ENCODE measurements at regions not wholly inside any gene's neighbourhood (a gene's known extent, or its start where the extent isn't known, plus 50 kb on each side); places are given as distances from the start of the nearest gene placed in this dataset.

- Histone ChIP-seq H2AFZ (ENCODE audit: low read length, unreplicated experiment) (no peak overlapping the region), H3K36me3 (ENCODE audit: insufficient read depth, low read length) (no peaks in the 10 kb centered on the region), H3K27ac (ENCODE audit: low read depth, low read length) (no peak overlapping the region), H3K79me2 (ENCODE audit: control insufficient read depth, insufficient read depth, low read length, unreplicated experiment) (no peaks in the 10 kb centered on the region), H3K4me3 (ENCODE audit: low read depth, low read length) (no peak overlapping the region), H3K27me3 (ENCODE audit: insufficient read depth, low read length) (no peaks in the 10 kb centered on the region), H3K4me1 (ENCODE audit: control insufficient read depth, insufficient read depth, low read length, unreplicated experiment) (no peaks in the 10 kb centered on the region)
Observed at GRCh38 chr13:23060959-23061358, 119.8 kb upstream of the SGCG start.

DNA sequence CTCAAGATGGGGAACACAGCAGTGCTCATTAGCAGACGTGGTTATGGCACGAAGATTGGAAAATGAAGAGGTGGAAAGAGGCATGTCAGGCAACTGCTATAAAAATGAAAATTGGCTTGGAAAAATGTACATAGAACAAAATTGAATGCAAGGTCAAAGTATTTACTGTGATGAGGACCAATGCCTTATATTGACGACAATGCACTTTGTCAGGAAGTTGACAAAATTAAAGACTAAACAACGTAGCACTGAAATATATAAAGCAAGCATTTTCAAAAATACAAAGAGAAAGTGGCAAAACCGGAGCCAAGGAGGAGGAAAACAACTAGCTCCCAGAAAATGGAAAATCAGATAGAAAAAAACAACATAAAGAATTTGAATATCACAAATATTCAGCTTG is 113.7 kb upstream of the SGCG start:
- Histone ChIP-seq H3K4me3 (ENCODE audit: low read depth, low read length) (no peak overlapping the region), H3K27ac (ENCODE audit: low read depth, low read length) (no peak overlapping the region), H3K36me3 (ENCODE audit: insufficient read depth, low read length) (no peaks in the 10 kb centered on the region), H3K4me1 (ENCODE audit: control insufficient read depth, insufficient read depth, low read length, unreplicated experiment) (peaks cover 3% of the 10 kb centered on the region), H2AFZ (ENCODE audit: low read length, unreplicated experiment) (no peak overlapping the region), H3K79me2 (ENCODE audit: control insufficient read depth, insufficient read depth, low read length, unreplicated experiment) (no peaks in the 10 kb centered on the region), H3K27me3 (ENCODE audit: insufficient read depth, low read length) (no peaks in the 10 kb centered on the region)

DNA sequence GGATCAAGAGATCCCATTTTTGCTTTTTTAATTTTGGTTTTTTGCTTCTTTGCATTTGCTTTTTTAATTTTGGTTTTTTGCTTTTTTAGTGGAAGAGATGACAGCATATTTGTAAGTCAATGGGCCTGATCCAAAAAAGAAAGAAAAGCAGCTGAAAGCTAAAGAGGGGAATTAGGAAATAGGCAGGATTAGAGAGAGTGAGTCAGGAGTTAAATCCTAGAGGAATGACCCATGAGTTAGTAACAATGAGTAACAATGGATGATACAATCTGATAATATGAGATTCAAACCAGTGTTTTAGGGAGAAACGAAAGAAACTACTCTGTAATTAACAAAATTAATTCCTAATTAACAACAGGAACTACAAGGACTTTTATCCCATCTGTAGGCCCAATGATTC is 111.2 kb upstream of the SGCG start:
- Histone ChIP-seq H3K36me3 (ENCODE audit: insufficient read depth, low read length) (no peaks in the 10 kb centered on the region), H2AFZ (ENCODE audit: low read length, unreplicated experiment) (no peak overlapping the region), H3K27ac (ENCODE audit: low read depth, low read length) (peak overlapping the region; percentile 59), H3K27me3 (ENCODE audit: insufficient read depth, low read length) (no peaks in the 10 kb centered on the region), H3K4me3 (ENCODE audit: low read depth, low read length) (no peak overlapping the region; the same call in 1 of the 2 replicates), H3K4me1 (ENCODE audit: control insufficient read depth, insufficient read depth, low read length, unreplicated experiment) (peaks cover 3% of the 10 kb centered on the region), H3K79me2 (ENCODE audit: control insufficient read depth, insufficient read depth, low read length, unreplicated experiment) (no peaks in the 10 kb centered on the region)

GRCh38 chr13:23074075-23074828 is 106.5 kb upstream of the SGCG start:
- no peaks in the 10 kb centered on the region for H3K79me2 ChIP-seq (ENCODE audit: control insufficient read depth, insufficient read depth, low read length, unreplicated experiment)
- H3K36me3 ChIP-seq (ENCODE audit: insufficient read depth, low read length): no peaks in the 10 kb centered on the region
- no peaks in the 10 kb centered on the region for H3K27me3 ChIP-seq (ENCODE audit: insufficient read depth, low read length)
- no peak overlapping the region for H3K27ac ChIP-seq (ENCODE audit: low read depth, low read length)
- H3K4me3 ChIP-seq (ENCODE audit: low read depth, low read length): no peak overlapping the region
- H3K4me1 ChIP-seq (ENCODE audit: control insufficient read depth, insufficient read depth, low read length, unreplicated experiment): peaks cover 1% of the 10 kb centered on the region
- no peak overlapping the region for H2AFZ ChIP-seq (ENCODE audit: low read length, unreplicated experiment)

DNA sequence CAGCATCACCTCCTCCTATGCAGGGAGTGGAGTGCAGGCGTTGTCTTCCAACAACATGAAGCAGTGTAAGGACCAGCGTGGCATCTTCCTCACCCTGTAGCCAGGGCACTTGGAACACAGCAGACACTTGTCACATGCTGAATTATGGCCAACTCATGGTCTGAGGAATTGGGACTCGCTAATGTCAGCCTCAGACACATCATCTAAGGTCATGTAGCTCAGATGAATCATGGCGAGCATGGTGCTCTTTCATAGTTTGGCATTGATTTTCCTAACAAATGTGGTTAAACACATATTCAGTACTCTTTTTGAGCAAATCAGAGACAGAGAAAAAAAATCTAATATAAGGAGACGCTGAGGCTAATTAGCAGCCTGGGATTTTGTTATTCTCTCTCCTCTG is 99.6 kb upstream of the SGCG start:
- Histone ChIP-seq H3K27me3 (ENCODE audit: insufficient read depth, low read length) (no peaks in the 10 kb centered on the region), H3K4me1 (ENCODE audit: control insufficient read depth, insufficient read depth, low read length, unreplicated experiment) (no peaks in the 10 kb centered on the region), H2AFZ (ENCODE audit: low read length, unreplicated experiment) (no peak overlapping the region), H3K79me2 (ENCODE audit: control insufficient read depth, insufficient read depth, low read length, unreplicated experiment) (no peaks in the 10 kb centered on the region), H3K27ac (ENCODE audit: low read depth, low read length) (no peak overlapping the region), H3K4me3 (ENCODE audit: low read depth, low read length) (no peak overlapping the region), H3K36me3 (ENCODE audit: insufficient read depth, low read length) (no peaks in the 10 kb centered on the region)

GRCh38 chr13:23081901-23082300 is 98.9 kb upstream of the SGCG start:
- Histone ChIP-seq H2AFZ (ENCODE audit: low read length, unreplicated experiment) (no peak overlapping the region), H3K27me3 (ENCODE audit: insufficient read depth, low read length) (no peaks in the 10 kb centered on the region), H3K4me3 (ENCODE audit: low read depth, low read length) (no peak overlapping the region), H3K36me3 (ENCODE audit: insufficient read depth, low read length) (no peaks in the 10 kb centered on the region), H3K79me2 (ENCODE audit: control insufficient read depth, insufficient read depth, low read length, unreplicated experiment) (no peaks in the 10 kb centered on the region), H3K27ac (ENCODE audit: low read depth, low read length) (no peak overlapping the region), H3K4me1 (ENCODE audit: control insufficient read depth, insufficient read depth, low read length, unreplicated experiment) (no peaks in the 10 kb centered on the region)

DNA sequence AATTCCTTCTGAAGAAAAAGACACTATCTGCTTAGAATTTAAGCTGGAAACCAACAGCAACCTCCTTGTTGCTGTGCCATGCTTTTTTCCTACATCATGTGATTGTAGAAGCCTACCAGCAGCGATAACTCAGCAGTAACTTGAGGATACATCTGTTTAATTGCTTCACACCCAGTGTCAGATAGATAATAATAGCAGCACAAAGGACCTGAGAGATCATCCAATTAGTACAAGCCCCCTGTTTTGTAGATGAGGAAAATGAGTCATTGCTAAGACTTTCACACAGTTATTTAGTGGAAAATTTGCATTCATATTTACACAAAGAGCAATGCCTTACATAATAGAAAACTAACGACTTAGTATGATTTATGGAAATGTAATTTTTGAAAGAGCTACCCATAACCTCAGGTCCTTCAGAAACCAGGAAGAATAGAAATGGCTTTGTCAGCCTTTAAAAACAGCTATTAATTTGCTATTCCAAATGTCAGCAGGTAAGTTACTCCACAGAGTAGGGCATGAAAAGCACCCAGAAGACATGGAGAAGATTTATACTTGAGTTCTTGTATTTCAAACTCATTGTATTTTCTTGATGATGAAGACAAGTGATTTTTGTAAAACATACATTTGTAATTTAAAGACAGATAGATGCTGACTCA is 93.7 kb upstream of the SGCG start:
- H3K36me3 ChIP-seq (ENCODE audit: insufficient read depth, low read length): no peaks in the 10 kb centered on the region
- H3K4me3 ChIP-seq (ENCODE audit: low read depth, low read length): no peak overlapping the region
- H3K27me3 ChIP-seq (ENCODE audit: insufficient read depth, low read length): no peaks in the 10 kb centered on the region
- no peak overlapping the region for H2AFZ ChIP-seq (ENCODE audit: low read length, unreplicated experiment)
- no peak overlapping the region for H3K27ac ChIP-seq (ENCODE audit: low read depth, low read length)
- H3K4me1 ChIP-seq (ENCODE audit: control insufficient read depth, insufficient read depth, low read length, unreplicated experiment): no peaks in the 10 kb centered on the region
- no peaks in the 10 kb centered on the region for H3K79me2 ChIP-seq (ENCODE audit: control insufficient read depth, insufficient read depth, low read length, unreplicated experiment)

DNA sequence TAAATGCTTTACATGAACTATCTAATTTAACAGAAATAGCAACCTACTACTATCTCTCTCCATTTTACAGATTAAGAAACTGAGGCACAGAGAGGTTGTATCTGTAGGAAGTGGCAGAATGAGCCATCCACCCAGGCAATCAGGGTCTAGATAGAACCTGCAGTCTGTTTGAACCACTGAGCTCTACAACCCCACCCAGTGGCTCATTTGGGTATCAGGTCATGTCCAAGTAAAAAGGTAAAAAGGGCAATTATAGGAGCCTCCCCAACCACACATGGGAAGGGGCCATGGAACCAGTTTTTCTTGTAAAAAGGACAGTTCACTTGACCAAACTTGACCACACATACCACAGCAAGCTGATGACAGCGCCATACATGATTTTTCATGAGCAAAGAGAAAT is 92.9 kb upstream of the SGCG start:
- Histone ChIP-seq H3K36me3 (ENCODE audit: insufficient read depth, low read length) (no peaks in the 10 kb centered on the region), H3K27ac (ENCODE audit: low read depth, low read length) (no peak overlapping the region), H3K27me3 (ENCODE audit: insufficient read depth, low read length) (no peaks in the 10 kb centered on the region), H3K79me2 (ENCODE audit: control insufficient read depth, insufficient read depth, low read length, unreplicated experiment) (no peaks in the 10 kb centered on the region), H3K4me3 (ENCODE audit: low read depth, low read length) (no peak overlapping the region), H2AFZ (ENCODE audit: low read length, unreplicated experiment) (no peak overlapping the region), H3K4me1 (ENCODE audit: control insufficient read depth, insufficient read depth, low read length, unreplicated experiment) (no peaks in the 10 kb centered on the region)

GRCh38 chr13:23098161-23098907 is 82.4 kb upstream of the SGCG start:
- no peaks in the 10 kb centered on the region for H3K27me3 ChIP-seq (ENCODE audit: insufficient read depth, low read length)
- no peak overlapping the region for H3K4me3 ChIP-seq (ENCODE audit: low read depth, low read length)
- H3K27ac ChIP-seq (ENCODE audit: low read depth, low read length): no peak overlapping the region
- no peak overlapping the region for H2AFZ ChIP-seq (ENCODE audit: low read length, unreplicated experiment)
- H3K4me1 ChIP-seq (ENCODE audit: control insufficient read depth, insufficient read depth, low read length, unreplicated experiment): no peaks in the 10 kb centered on the region
- no peaks in the 10 kb centered on the region for H3K36me3 ChIP-seq (ENCODE audit: insufficient read depth, low read length)
- H3K79me2 ChIP-seq (ENCODE audit: control insufficient read depth, insufficient read depth, low read length, unreplicated experiment): no peaks in the 10 kb centered on the region

DNA sequence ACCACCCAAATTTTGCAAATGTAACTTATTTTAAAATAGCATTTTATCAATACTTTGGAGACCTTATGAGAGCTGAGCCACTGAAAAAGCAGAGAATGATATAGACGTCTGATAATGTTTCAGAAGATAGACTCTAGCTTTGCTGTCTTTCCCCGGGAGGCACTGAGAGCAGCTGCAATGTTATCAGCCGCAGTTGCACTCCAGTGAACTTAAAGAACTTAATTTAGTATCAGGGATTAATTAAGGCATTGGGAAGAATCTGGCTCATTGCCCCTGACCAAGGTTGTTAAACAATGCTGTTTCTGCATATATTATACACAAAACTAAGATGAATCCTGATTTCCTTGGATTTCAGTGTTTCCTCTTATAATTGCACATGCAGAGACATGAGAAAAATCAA is 75.7 kb upstream of the SGCG start:
- Histone ChIP-seq H2AFZ (ENCODE audit: low read length, unreplicated experiment) (no peak overlapping the region), H3K36me3 (ENCODE audit: insufficient read depth, low read length) (no peaks in the 10 kb centered on the region), H3K27me3 (ENCODE audit: insufficient read depth, low read length) (no peaks in the 10 kb centered on the region), H3K4me1 (ENCODE audit: control insufficient read depth, insufficient read depth, low read length, unreplicated experiment) (no peaks in the 10 kb centered on the region), H3K4me3 (ENCODE audit: low read depth, low read length) (no peak overlapping the region), H3K79me2 (ENCODE audit: control insufficient read depth, insufficient read depth, low read length, unreplicated experiment) (no peaks in the 10 kb centered on the region), H3K27ac (ENCODE audit: low read depth, low read length) (no peak overlapping the region)
